Natural killer cell (primary cell): ENCODE measurements at regions not wholly inside any gene's neighbourhood (a gene's known extent, or its start where the extent isn't known, plus 50 kb on each side); places are given as distances from the start of the nearest gene placed in this dataset.

Experiments used
- ATAC-seq, 3 donors: fragments of 150-1000 bp in 2 of 3; fragments of 200-7000 bp in 1 of 3; cut with Tn5 transposase; 1 replicate in 1 of 3; 2 replicates in 2 of 3; pipeline ENCODE4 v1.10.0; 2021; ENCODE audit warnings: mild to moderate bottlenecking in 2 of 3, moderate library complexity in 2 of 3
- DNase-seq, 2 donors: peaks; one replicate each; pipeline versions ENCODE4 v3.0.0 to v3.0.0-alpha.2; 2013 to 2021; ENCODE audit warnings: mixed read lengths in 1 of 2
- H3K27ac ChIP-seq: one replicate; pipeline ENCODE4 v1.5.1; 2013; ENCODE audit warnings: mild to moderate bottlenecking, low read length
- H3K27me3 ChIP-seq: one replicate; pipeline ENCODE4 v1.6.1; 2013; ENCODE audit warnings: low read length; ENCODE audit not compliant: control insufficient read depth, insufficient read depth
- H3K36me3 ChIP-seq: one replicate; pipeline ENCODE4 v1.6.1; 2013; ENCODE audit warnings: low read length; ENCODE audit not compliant: control insufficient read depth, insufficient read depth
- H3K4me1 ChIP-seq: one replicate; pipeline ENCODE4 v1.6.1; 2013; ENCODE audit warnings: low read length; ENCODE audit not compliant: control insufficient read depth, insufficient read depth
- H3K4me3 ChIP-seq: one replicate; pipeline ENCODE4 v1.5.1; 2013; ENCODE audit warnings: low read length
- H3K9me3 ChIP-seq: one replicate; pipeline ENCODE4 v1.6.1; 2013; ENCODE audit warnings: low read length; ENCODE audit not compliant: control insufficient read depth, insufficient read depth
- H3K27ac Mint-ChIP-seq, 2 donors: one replicate each; pipeline ENCODE4 v1.8.0; 2022; ENCODE audit warnings: mild to moderate bottlenecking in 2 of 2, mixed read lengths in 2 of 2, moderate library complexity in 1 of 2
- H3K27me3 Mint-ChIP-seq, 2 donors: one replicate each; pipeline ENCODE4 v1.8.0; 2022; ENCODE audit warnings: low read depth in 2 of 2, mixed read lengths in 2 of 2
- H3K36me3 Mint-ChIP-seq: one replicate; pipeline ENCODE4 v1.8.0; 2022; ENCODE audit warnings: mixed read lengths
- H3K4me1 Mint-ChIP-seq, 2 donors: one replicate each; pipeline ENCODE4 v1.8.0; 2022; ENCODE audit warnings: mixed read lengths in 2 of 2
- H3K4me3 Mint-ChIP-seq: one replicate; pipeline ENCODE4 v1.8.0; 2022; ENCODE audit warnings: mild to moderate bottlenecking, moderate library complexity, mixed read lengths
- H3K9me3 Mint-ChIP-seq, 2 donors: one replicate each; pipeline ENCODE4 v1.8.0; 2022; ENCODE audit warnings: mixed read lengths in 2 of 2
- WGBS: methylation state at CpG from one replicate; pipeline ENCODE4 v1.1.7; 2013; ENCODE audit warnings: missing lambda C conversion rate; ENCODE audit not compliant: insufficient coverage; 5-methylcytosine and 5-hydroxymethylcytosine counted together
- intact Hi-C: fragments of 100-400 bp; cut with micrococcal nuclease; formaldehyde crosslinking; loops from one replicate; pipeline ENCODE4 v1.14.2; 2022
- TF ChIP-seq, protein P1 (sequence below): fragments of 200-600 bp; IDR thresholded peaks from one replicate; pipeline ENCODE4 v1.8.0; 2022; ENCODE audit warnings: antibody characterized with exemption

DNA sequence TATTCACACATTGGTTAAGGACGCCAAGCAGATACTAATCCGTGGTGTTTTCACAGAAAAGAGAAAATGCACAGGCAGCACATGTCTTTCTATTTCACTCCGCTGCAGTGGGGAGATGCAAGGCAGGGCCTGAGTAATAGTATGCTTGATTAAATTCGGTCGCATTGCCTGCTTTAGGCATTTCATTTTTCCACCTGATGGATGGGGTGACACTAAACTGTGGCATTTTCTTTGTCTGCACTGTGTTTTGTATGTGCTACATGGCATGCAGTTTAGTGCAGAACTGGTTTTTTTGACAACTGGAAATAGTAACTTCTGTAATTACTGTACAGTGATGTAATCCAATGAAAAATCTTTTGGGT, 94.9 kb downstream of the SLC17A6 start:
- Histone ChIP-seq H3K4me3 (no peak overlapping the region), H3K4me1 (no peaks in the 10 kb centered on the region), H3K9me3 (no peaks in the 10 kb centered on the region), H3K27me3 (peaks cover 15% of the 10 kb centered on the region), H3K36me3 (no peaks in the 10 kb centered on the region), H3K27ac (no peak overlapping the region)
- H3K27me3 Mint-ChIP-seq, result peaks cover 8 to 17% of the 10 kb centered on the region in 2 donors
- no peaks in the 10 kb centered on the region for H3K4me1 Mint-ChIP-seq
- no peak for DNase-seq
- ATAC-seq, result no peak
- peaks cover 0 to 3% of the 10 kb centered on the region in 2 donors for H3K9me3 Mint-ChIP-seq
- TF ChIP-seq, protein P1, sequence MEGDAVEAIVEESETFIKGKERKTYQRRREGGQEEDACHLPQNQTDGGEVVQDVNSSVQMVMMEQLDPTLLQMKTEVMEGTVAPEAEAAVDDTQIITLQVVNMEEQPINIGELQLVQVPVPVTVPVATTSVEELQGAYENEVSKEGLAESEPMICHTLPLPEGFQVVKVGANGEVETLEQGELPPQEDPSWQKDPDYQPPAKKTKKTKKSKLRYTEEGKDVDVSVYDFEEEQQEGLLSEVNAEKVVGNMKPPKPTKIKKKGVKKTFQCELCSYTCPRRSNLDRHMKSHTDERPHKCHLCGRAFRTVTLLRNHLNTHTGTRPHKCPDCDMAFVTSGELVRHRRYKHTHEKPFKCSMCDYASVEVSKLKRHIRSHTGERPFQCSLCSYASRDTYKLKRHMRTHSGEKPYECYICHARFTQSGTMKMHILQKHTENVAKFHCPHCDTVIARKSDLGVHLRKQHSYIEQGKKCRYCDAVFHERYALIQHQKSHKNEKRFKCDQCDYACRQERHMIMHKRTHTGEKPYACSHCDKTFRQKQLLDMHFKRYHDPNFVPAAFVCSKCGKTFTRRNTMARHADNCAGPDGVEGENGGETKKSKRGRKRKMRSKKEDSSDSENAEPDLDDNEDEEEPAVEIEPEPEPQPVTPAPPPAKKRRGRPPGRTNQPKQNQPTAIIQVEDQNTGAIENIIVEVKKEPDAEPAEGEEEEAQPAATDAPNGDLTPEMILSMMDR, result no peak
- H3K4me3 Mint-ChIP-seq, result no peak overlapping the region
- H3K27ac Mint-ChIP-seq, result no peak overlapping the region
- H3K36me3 Mint-ChIP-seq, result no peaks in the 10 kb centered on the region
- WGBS, result 36% methylated on average over 5 of the region's 5 CpGs
- intact Hi-C loops, result no loop called here

DNA sequence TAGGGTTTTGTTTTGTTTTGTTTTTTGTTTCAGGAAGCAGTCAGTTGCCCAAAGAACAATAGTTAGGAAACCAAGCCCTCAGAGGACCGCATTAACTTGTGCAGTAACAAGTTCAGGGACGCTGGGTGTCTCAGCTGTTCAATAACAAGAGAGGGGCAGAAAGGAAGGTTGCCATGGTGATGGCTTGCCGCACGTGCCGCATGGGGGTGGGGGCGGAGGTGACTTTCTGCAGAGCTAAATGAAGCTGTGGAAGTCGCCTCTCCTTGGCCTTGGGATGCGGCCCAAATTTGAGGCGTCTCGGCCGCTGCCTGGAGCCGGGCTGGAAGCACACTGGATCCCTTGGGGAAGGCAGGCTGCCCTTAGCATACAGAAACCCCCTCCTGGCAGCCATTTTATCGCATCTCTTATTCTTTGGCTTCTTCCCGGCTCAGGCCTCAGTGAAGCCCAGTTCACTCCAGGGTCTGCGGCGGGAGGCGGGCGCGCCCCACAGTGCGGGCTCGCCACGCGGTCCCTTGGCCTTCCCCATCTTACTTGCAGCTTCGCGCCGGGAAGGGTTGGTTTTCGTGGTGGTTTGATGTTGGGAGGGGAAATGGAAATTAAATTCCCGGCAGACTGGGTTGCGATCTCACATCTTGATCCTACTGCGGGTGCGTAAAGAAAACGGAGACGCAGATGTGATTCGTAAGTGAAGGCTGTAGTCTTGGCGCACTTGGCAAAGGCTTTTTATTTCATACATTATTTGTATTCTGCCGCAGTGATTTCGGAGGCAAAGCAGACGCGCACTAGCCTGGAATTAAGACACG, 94.3 kb downstream of the SLC17A6 start:
- Histone ChIP-seq H3K9me3 (no peaks in the 10 kb centered on the region), H3K4me3 (no peak overlapping the region), H3K36me3 (no peaks in the 10 kb centered on the region), H3K27ac (no peak overlapping the region), H3K4me1 (no peaks in the 10 kb centered on the region), H3K27me3 (peaks cover 15% of the 10 kb centered on the region)
- Mint-ChIP-seq H3K36me3 (no peaks in the 10 kb centered on the region), H3K27ac (no peak overlapping the region), H3K27me3 (peaks cover 8 to 17% of the 10 kb centered on the region in 2 donors), H3K4me1 (no peaks in the 10 kb centered on the region), H3K4me3 (peak overlapping the region; percentile 13), H3K9me3 (peaks cover 0 to 3% of the 10 kb centered on the region in 2 donors)
- intact Hi-C loops, result no loop called here
- DNase-seq, result peak in 1 of 2 donors; percentile 3
- TF ChIP-seq, protein P1, result no peak
- ATAC-seq, result no peak
- 10% methylated on average over 40 of the region's 40 CpGs for WGBS

DNA sequence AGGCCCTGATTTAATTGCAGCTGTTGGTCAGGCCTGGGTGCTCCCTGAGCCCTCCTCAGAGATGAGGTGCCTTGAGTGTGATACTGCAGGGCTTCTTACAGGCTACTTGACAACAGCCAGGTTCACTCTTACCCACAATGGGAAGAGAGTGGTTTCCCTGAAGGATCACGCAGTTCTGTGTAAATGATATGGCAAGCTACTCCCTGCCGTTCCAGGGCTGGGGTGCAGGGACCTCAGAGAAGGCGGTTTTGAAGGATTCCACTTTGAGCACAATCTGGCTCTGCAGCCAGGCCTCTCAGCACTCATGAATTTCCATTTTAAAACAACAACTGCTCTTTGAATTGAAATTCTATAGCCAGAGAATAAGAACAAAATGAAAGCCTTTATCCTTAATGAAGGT, 92.9 kb downstream of the SLC17A6 start:
- Histone ChIP-seq H3K27me3 (peaks cover 15% of the 10 kb centered on the region), H3K9me3 (no peaks in the 10 kb centered on the region), H3K27ac (no peak overlapping the region), H3K4me3 (no peak overlapping the region), H3K36me3 (no peaks in the 10 kb centered on the region), H3K4me1 (no peaks in the 10 kb centered on the region)
- intact Hi-C loops, result no loop called here
- ATAC-seq (no peak), DNase-seq (no peak)
- Mint-ChIP-seq H3K4me3 (no peak overlapping the region), H3K4me1 (no peaks in the 10 kb centered on the region), H3K27ac (no peak overlapping the region), H3K36me3 (no peaks in the 10 kb centered on the region), H3K27me3 (peaks cover 8 to 17% of the 10 kb centered on the region in 2 donors), H3K9me3 (peaks cover 0 to 3% of the 10 kb centered on the region in 2 donors)
- WGBS, result 82% methylated on average over 3 of the region's 3 CpGs
- TF ChIP-seq, protein P1, result no peak

DNA sequence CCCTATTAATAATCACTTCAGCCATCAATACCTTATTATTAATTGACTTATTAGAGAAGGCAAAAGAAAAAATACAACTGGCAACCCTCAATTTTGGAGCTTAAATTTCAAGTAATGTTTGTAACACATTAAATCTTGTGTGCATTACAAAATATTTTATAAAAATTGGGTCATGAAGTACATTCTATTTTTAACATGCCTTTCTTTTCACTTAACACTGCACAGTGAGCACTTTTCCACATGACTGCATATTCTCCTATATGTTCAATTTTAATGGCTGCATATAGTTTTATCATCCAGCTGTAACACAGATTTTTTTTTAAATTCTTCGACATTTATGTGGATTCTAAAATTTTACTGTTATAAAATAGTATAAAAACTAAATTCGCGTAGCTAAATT, 92.5 kb downstream of the SLC17A6 start:
- H3K9me3 ChIP-seq, result no peaks in the 10 kb centered on the region
- H3K4me1 ChIP-seq, result no peaks in the 10 kb centered on the region
- H3K4me3 ChIP-seq, result no peak overlapping the region
- H3K36me3 ChIP-seq, result no peaks in the 10 kb centered on the region
- H3K9me3 Mint-ChIP-seq, result peaks cover under 1 to 3% of the 10 kb centered on the region in 2 donors
- H3K27me3 ChIP-seq, result peaks cover 15% of the 10 kb centered on the region
- no peak overlapping the region for H3K4me3 Mint-ChIP-seq
- intact Hi-C loops, result no loop called here
- no peaks in the 10 kb centered on the region for H3K4me1 Mint-ChIP-seq
- DNase-seq, result no peak
- no peak overlapping the region for H3K27ac Mint-ChIP-seq
- no peak overlapping the region for H3K27ac ChIP-seq
- 92% methylated on average over 2 of the region's 3 CpGs for WGBS
- TF ChIP-seq, protein P1, result no peak
- H3K36me3 Mint-ChIP-seq, result no peaks in the 10 kb centered on the region
- H3K27me3 Mint-ChIP-seq, result peaks cover 8 to 17% of the 10 kb centered on the region in 2 donors
- no peak for ATAC-seq
